ENCODE measurements at regions not wholly inside any gene's neighbourhood (a gene's known extent, or its start where the extent isn't known, plus 50 kb on each side); places are given as distances from the start of the nearest gene placed in this dataset.

GRCh38 chr6:125392682-125393081 lies 90.9 kb upstream of the HDDC2 start:
- TF ChIP-seq POLR2A (IDR thresholded peaks at IDR 0.05; ENCODE audit: low read depth, low read length), result no peak
- TF ChIP-seq, protein P1, sequence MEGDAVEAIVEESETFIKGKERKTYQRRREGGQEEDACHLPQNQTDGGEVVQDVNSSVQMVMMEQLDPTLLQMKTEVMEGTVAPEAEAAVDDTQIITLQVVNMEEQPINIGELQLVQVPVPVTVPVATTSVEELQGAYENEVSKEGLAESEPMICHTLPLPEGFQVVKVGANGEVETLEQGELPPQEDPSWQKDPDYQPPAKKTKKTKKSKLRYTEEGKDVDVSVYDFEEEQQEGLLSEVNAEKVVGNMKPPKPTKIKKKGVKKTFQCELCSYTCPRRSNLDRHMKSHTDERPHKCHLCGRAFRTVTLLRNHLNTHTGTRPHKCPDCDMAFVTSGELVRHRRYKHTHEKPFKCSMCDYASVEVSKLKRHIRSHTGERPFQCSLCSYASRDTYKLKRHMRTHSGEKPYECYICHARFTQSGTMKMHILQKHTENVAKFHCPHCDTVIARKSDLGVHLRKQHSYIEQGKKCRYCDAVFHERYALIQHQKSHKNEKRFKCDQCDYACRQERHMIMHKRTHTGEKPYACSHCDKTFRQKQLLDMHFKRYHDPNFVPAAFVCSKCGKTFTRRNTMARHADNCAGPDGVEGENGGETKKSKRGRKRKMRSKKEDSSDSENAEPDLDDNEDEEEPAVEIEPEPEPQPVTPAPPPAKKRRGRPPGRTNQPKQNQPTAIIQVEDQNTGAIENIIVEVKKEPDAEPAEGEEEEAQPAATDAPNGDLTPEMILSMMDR (IDR thresholded peaks at IDR 0.05; ENCODE audit: extremely low read depth in 1 of 2, insufficient read depth in 1 of 2, low read depth in 1 of 2, low read length in 2 of 2), result no peak

All from endothelial cell of umbilical vein (primary cell).